Fibroblast of the aortic adventitia (primary cell): ENCODE measurements at regions not wholly inside any gene's neighbourhood (a gene's known extent, or its start where the extent isn't known, plus 50 kb on each side); places are given as distances from the start of the nearest gene placed in this dataset.
A peak's percentile ranks its signal among the peaks of the same experiment; 100 is the strongest.

ENCODE experiments used
- DNase-seq: peaks from one replicate; pipeline ENCODE4 v3.0.0-alpha.2; 2010; ENCODE audit warnings: low read depth
- H3K4me3 ChIP-seq: 2 replicates; pipeline ENCODE4 v1.5.1; 2011; ENCODE audit warnings: low read depth, mild to moderate bottlenecking, control low read depth, low read length, moderate library complexity
- CTCF ChIP-seq: IDR thresholded peaks from 2 replicates; pipeline ENCODE4 v1.5.1; 2011; ENCODE audit warnings: mild to moderate bottlenecking, low read length, control low read depth, inconsistent platforms; ENCODE audit not compliant: insufficient read depth

DNA sequence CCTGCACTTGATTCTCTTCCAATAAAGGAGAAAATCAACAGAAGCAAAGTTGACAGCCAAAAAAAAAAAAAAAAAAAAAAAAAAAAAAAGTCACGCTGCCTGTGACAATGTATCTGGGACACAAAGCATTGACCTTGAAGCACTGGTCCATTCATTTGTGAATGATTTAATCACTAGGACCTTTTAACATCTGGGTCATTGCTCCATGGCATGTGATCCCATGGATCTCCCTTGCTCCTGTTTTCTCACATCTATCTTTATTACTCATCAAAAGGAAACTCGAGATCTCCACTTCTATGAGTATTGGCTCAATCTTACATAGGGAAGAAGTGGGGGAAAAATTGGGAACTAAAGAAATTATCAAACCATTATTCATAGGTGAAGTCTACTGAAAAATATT, 89.6 kb upstream of the SMIM30 start:
- DNase-seq: no peak
- H3K4me3 ChIP-seq: no peak overlapping the region
- no peak for TF ChIP-seq CTCF

- TF ChIP-seq CTCF: no peak
- no peak for DNase-seq
- H3K4me3 ChIP-seq: no peak overlapping the region
These were observed 89.1 kb upstream of the SMIM30 start for GRCh38 chr7:113207441-113207840.

- no peak for TF ChIP-seq CTCF
- H3K4me3 ChIP-seq: no peak overlapping the region
- no peak for DNase-seq
These were observed 86.1 kb upstream of the SMIM30 start for GRCh38 chr7:113204415-113204814.

DNA sequence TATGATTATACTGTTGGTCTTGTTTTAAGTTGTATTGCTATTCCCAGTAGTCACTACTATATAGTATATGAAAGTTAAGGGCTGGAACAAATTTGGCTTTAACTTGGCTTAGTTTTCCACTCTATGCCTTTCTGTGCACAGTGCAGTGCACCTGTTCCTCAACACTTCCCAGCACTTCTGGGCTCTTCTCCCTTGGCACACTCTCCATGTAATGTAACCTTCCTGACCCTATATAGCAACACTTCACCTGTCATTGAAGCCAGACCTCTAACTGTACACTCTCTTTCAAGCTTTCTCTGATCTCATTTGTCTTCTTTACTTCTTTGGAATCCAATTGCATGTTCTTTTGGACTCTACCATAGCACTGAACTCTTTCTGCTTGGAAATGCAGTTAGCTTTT, 83.9 kb upstream of the SMIM30 start:
- DNase-seq: no peak
- no peak for TF ChIP-seq CTCF
- H3K4me3 ChIP-seq: no peak overlapping the region

- DNase-seq: no peak
- no peak for TF ChIP-seq CTCF
- H3K4me3 ChIP-seq: no peak overlapping the region
These were observed 81.9 kb upstream of the SMIM30 start for GRCh38 chr7:113200281-113200680.

GRCh38 chr7:113199841-113200240, 81.5 kb upstream of the SMIM30 start:
- peak; percentile 64 for DNase-seq
- TF ChIP-seq CTCF: no peak
- H3K4me3 ChIP-seq: no peak overlapping the region

DNA sequence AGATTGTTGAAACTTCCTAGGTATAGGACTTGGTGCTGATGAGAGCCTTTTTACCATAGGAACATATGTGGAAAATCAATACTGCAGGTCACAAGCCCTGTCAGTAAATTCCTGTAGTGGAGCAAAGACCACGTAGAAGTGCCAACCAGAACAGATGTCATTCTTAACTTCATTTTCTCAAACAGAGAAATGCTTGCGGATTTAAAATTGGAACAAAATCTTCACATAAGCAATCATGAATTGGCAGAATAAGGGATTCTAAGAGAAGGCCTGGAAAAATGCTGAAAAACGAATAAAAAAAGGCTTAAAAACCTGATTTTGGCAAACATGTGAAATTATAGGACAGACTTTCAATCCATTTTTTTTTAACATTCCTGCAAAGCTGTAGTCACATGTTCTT, 80.8 kb upstream of the SMIM30 start:
- TF ChIP-seq CTCF: no peak
- no peak for DNase-seq
- H3K4me3 ChIP-seq: no peak overlapping the region
